ENCODE measurements at regions not wholly inside any gene's neighbourhood (a gene's known extent, or its start where the extent isn't known, plus 50 kb on each side); places are given as distances from the start of the nearest gene placed in this dataset.

DNA sequence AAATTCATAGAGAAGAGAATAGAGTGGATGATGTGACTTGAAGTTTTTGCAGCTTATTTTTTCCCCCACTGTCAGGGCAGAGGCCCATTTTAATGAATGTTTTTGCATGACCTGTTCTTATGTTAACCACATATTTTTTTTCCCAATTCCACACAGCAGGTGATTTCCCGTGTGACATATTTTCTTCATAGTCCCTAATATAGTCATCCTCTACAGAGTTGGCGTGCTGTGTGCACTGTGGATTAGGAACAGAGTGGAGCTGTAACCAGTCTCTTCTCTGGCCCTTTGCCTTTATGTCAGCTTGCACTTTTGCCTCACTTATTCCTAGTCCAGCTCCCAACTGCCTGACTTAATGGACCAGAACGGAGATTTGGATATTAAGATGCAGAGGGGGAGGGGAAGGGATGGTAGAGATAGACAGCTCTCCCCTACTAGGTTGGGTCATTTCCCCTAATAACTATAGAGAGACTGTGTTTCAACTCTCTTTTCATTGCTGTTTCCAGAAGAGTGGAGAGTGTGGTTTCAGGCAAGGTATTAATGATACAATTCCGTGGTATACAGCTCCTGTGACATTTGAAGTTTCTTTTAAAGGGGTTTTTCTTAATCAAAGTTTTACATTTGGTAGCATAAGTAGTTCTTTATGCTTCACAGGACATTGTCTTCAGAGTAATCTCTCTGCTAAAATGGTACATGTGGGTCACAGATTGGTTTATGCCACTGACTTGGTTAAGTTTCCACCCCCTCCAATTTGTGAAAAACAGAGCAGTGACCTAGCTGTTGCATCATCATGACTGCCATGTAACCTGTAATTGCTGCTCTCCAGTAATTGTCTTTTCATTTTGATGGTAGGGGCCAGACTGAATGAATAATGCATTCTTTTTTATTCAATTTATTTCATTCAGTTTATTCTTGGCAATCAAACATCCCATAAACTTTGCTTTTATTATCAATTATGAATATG is 161.3 kb downstream of the HAUS1 start:
- DNase-seq (ENCODE audit: low read depth, low spot score), result no peak

GRCh38 chr18:46266473-46266872 is 162.3 kb downstream of the HAUS1 start:
- DNase-seq (ENCODE audit: low read depth, low spot score), result no peak

GRCh38 chr18:46268671-46269070 is 164.5 kb downstream of the HAUS1 start:
- no peak for DNase-seq (ENCODE audit: low read depth, low spot score)

DNA sequence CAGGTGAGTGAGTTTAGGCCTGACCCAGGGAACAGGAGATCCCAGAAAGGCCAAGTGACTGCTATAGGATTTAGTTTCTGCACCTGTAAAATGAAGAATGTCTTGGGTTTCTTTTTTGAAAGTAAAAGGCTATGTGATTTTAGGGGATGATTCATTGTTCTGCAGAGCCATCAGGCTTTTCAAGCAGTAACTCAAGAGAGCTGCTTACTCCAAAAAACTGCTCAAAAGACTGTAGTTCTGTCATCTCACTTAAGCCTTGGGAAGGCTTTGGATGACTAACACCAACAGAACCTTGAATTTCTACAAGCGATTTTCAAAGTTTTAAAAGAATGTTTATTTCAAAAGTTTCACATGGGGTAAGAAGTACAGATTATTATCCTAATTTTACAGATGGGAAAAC is 165.1 kb downstream of the HAUS1 start:
- DNase-seq (ENCODE audit: low read depth, low spot score), result no peak

DNA sequence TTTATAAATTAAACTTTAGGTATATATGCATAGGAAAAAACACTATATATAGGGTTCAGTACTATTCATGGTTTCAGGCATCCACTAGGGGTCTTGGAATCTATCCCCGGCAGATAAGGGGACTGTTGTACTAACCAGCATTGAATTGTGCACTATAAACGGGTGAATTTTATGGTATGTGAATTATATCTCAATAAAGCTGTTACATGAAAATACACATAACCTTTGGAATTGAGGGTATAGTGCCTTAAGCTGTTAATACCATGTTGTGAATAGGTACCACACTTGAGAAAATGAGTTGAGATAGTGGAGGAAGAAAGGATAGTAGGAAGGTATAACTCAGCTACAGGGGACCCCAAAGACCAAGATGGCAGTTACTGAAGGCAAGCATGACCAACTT is 167.3 kb downstream of the HAUS1 start:
- DNase-seq (ENCODE audit: low read depth, low spot score), result no peak

DNA sequence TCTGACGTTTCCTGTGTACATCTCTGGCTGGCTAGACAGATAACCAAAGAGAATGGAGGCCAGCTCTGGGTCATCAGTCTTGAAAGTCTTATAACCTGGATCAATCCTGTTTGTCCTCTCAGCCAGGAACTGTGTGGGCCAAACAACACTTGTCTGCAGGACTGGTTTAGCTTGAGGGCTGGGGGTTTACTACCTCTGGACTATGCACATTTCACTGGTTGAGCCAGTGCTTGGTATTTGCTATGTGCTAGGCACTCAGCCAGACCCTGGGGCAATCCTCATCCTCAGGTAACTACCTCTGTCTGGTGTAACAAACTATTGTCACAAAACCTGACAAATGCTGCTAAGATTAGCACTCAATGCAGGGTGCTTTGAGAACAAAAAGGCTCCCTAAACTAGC is 169.7 kb downstream of the HAUS1 start:
- DNase-seq (ENCODE audit: low read depth, low spot score), result no peak

- no peak for DNase-seq (ENCODE audit: low read depth, low spot score)
Measured at GRCh38 chr18:46274266-46274665, 170.1 kb downstream of the HAUS1 start.

DNA sequence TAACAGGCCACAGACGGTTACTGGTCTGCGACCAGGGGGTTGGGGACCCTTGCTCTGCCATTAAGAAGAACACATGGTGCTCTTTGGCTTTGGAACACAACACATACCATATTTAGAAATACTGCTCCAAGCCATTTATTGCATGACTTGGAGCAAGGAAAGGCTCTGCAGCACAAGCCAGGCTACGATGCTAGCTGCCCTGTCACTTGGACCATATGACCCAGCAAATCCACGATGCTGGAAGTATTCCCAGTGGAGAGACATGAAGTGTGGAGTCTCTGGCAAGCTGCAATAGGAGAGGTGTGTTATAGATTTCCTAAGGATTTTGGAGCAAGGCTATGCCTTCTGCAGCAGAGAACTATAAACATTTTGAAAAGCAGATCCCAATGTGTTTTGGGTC is 171.2 kb downstream of the HAUS1 start:
- DNase-seq (ENCODE audit: low read depth, low spot score), result no peak

DNA sequence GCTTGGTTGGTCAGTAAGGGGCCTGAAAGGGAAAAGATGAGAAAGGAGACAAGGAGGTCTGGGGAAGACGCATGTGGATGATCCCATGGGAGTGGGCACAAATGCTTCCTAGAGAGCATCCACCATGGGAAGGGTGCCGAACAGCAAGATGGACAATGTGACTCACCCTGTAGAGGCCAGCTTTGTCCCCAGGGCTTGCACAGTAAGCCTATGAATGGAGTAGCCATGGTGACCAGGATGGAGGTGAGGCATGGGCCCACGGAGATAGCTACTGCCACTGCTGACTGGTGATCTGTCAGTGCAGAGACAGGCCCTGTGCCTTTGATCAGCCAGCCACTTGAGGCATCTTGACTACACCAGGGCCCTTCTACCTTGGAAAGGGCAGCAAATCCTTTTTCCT is 172.6 kb downstream of the HAUS1 start:
- no peak for DNase-seq (ENCODE audit: low read depth, low spot score)

- DNase-seq (ENCODE audit: low read depth, low spot score), result no peak
Measured at GRCh38 chr18:46278481-46279465, 174.6 kb downstream of the HAUS1 start.

DNA sequence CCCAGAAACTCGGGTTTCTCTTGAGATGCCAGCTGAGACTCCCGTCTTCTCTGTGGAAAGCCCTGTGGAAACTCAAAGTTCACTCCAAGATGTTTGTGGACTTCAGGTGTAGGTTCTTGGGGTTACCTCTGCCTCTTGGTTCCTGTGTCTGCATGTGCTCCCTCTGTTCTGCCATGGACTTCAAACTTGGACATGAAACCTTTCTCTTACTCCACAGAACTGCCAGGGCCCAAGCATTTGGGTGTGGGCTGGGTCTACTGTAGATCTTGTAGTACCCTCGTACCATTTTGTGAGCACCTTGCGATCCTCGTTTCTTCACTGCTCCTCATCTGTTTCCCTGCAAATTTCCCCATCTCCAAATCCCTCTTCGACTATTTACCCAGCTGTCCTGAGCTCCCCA is 175.5 kb downstream of the HAUS1 start:
- DNase-seq (ENCODE audit: low read depth, low spot score), result no peak

DNA sequence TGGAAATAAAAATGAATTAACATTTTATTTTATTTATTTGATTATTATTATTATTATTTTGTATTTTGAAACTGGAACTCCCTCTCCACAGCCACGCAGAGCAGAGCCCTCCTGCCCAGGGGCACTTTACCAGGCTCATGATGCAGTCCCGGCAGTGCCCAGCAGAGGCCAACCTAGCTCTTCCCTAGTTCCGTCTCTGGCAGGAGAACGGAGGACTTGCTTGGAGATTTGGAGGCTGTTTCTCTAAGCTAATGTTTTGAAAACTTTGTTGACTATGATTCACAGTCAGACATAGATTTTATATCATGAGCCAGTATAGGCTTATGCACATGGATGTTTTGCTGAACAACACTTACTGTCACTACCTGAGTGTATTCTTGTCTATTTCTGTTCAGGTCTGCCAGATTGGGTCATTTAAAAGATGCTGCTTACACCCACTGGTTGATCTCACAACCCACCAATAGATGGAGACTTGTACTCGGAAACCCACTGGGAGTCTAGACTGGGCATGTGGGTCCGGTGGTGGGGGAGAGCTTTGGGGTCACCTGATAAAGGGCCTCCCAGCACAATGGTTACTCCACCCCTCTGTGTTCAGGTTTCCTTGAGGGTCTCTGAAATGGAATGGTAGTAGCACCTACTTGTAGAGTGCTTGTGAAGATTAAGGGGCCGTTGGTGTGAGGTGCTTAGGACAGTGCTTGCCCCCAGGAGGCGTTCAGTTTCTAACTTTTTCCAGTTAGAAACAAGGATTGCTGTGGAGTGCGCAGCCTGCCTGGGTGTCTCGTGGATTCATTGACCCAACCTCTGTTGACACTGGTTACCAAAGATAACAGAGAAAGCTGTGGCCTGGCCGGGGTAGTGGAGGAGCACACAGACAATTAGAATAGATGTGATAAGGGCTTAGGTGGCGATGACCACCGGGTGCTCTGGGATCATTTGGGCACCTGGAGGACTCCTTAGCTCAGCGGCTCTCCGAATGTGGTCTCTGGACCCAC is 177.3 kb downstream of the HAUS1 start:
- DNase-seq (ENCODE audit: low read depth, low spot score), result peak; percentile 25

DNA sequence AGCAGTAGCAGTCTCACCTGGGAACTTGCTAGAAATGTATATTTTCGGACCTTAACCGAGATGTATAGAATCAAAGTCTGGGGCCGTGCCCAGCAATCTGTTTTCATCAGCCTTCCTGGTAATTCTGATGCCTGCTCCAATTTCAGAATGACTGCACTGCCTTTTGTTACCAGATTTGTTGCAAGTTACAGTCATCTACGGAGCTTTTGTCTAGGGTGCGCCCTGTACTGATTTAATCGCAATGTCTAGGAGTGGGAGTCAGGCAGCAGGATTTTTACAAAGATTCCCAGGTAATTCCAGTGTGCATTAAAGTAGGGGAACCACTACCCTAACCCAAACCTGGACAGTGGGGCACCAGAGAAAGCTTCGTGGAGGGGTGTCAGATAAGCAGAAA is 178.0 kb downstream of the HAUS1 start:
- DNase-seq (ENCODE audit: low read depth, low spot score), result no peak

- no peak for DNase-seq (ENCODE audit: low read depth, low spot score)
Measured at GRCh38 chr18:46282646-46283045, 178.5 kb downstream of the HAUS1 start.

GRCh38 chr18:46283268-46283667 is 179.1 kb downstream of the HAUS1 start:
- DNase-seq (ENCODE audit: low read depth, low spot score), result no peak

GRCh38 chr18:46283895-46284295 is 179.7 kb downstream of the HAUS1 start:
- DNase-seq (ENCODE audit: low read depth, low spot score), result peak; percentile 25

GRCh38 chr18:46289463-46289862 is 185.3 kb downstream of the HAUS1 start:
- no peak for DNase-seq (ENCODE audit: low read depth, low spot score)

DNA sequence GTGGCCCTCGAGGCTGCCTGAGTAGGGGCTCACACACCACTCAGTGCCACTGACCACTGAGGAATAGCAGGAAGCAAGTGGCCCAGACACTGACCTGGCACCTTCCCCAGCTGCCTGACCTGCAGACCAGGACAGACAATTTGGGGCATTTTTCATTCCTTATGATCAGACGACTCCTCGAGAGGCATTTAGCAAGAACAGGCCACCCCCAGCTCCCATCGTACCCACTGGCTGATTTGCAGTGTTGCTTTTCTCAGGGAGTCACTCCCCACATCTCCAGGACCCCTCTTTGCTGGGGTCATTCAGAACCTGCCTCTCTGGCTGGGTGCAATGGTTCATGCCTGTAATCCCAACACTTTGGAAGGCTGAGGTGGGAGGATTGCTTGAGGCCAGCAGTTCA is 185.7 kb downstream of the HAUS1 start:
- DNase-seq (ENCODE audit: low read depth, low spot score), result no peak

DNA sequence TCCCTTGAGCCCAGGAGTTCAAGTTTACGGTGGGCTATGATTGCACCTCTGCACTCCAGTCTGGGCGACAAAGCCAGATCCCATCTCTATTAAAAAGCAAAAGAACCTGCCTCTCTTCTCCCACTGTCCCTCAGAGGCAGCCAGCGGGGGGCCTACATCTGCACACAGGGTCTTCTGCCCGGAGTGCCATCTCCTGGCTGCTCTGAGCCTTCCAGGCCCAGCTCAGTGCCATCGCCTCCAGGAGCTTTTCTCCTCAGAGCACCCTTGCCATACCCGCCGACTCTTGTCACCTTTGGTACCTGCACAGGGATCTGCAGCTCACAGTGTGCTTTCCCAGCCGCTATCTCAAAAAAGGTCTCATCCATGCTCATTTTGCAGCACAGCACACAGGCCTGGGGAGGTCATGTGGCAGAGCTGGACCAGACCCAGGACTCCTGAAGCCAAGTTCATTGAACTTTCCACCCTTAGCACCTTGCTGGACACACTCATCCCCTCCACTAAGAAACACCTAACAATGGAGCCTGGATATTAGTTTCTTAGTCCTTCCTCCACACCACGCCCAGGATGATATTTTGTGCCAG is 186.3 kb downstream of the HAUS1 start:
- no peak for DNase-seq (ENCODE audit: low read depth, low spot score)

DNA sequence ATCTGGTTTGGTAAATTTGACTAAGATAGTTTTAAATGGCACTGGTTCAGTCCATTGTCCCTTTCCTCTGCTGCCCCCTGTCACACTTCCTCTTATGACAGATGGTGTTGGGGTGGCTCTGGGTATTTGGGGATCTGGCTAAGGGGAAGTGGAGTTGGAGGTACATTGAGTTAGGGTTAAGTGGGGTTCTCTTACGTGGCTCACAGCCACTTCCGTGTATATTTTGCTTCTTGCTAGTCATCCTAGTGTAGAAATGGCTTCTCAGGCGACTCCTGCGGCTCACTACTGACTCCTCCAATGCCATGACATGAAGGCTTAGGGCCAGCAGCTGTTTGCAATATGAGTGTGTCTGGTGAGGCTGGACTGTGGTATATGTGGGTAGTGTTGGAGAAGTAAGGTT is 187.0 kb downstream of the HAUS1 start:
- no peak for DNase-seq (ENCODE audit: low read depth, low spot score)

DNA sequence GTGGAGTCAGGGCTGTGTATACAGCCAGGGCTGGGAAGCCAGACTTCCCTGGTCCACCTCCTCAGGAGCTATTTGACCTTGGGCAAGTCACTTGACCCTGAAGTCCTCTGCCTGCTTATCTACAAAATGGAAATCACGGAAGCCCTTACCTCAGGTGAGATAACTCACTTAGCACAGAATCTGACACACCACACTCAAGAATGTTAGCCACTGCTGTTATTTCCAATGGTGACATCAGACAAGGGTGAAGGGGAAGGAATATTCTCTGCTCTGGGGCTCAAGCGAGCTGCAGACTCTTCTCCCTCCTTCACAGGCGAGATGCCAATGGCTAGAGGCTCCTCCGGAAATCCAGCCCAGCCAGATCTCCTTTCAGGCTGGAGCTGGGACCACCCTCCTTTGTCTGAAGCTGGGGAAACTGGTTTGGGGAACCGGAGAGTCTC is 189.6 kb downstream of the HAUS1 start:
- DNase-seq (ENCODE audit: low read depth, low spot score), result peak; percentile 30

Measured in iPS DF 19.7 (cell line).